Body of pancreas (tissue), 4 donors: ENCODE measurements at regions not wholly inside any gene's neighbourhood (a gene's known extent, or its start where the extent isn't known, plus 50 kb on each side); places are given as distances from the start of the nearest gene placed in this dataset.

Experiments used
- CTCF ChIP-seq, 7 experiments: fragments of 450-650 bp in 4 of 7; fragments of 200-600 bp in 3 of 7; sonication (generic) in 3 of 7; IDR thresholded peaks; one replicate each; pipeline ENCODE4 v1.5.1; 2016 to 2019; ENCODE audit warnings: antibody characterized with exemption in 7 of 7
- POLR2A ChIP-seq, 3 donors: fragments of 450-650 bp; IDR thresholded peaks; one replicate each; pipeline ENCODE4 v1.6.1; 2016; ENCODE audit warnings: antibody characterized with exemption in 3 of 3, mild to moderate bottlenecking in 2 of 3

DNA sequence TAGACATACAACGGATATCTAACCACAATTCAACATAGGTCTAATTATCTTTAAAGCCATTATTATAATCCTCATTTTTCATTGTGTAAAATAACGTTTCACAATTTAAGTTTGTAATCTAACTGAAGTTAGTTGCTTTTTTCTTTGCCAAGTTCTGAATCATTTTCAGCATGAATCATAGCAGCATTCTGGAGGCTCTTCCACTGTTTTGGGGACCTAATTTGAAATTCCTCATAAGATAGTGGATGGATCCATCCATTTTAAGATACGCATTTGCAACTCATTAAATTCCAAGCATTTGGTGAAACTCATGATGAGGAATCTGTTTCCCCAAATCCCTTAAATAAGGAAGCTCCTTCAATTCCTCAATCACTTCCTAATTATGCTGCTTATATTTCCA, 447.1 kb upstream of the CDH10 start:
- no peak for TF ChIP-seq CTCF (IDR thresholded peaks at IDR 0.05)
- TF ChIP-seq POLR2A (IDR thresholded peaks at IDR 0.05) = no peak
